SK-N-MC (cell line): ENCODE measurements at regions not wholly inside any gene's neighbourhood (a gene's known extent, or its start where the extent isn't known, plus 50 kb on each side); places are given as distances from the start of the nearest gene placed in this dataset.

Experiments used
- EZH2 ChIP-seq: fragments of 200-600 bp; sonication (generic); IDR thresholded peaks from one replicate; pipeline ENCODE4 v1.6.1; 2017; ENCODE audit warnings: antibody characterized with exemption
- POLR2AphosphoS5 ChIP-seq: IDR thresholded peaks from 2 replicates; pipeline ENCODE4 v1.6.1; 2012; ENCODE audit warnings: mild to moderate bottlenecking, low read depth, low read length, borderline replicate concordance

GRCh38 chr2:164287056-164287455 lies 334.2 kb downstream of the GRB14 start:
- no peak for TF ChIP-seq EZH2
- TF ChIP-seq POLR2AphosphoS5: no peak
